ENCODE measurements at regions not wholly inside any gene's neighbourhood (a gene's known extent, or its start where the extent isn't known, plus 50 kb on each side); places are given as distances from the start of the nearest gene placed in this dataset.

DNA sequence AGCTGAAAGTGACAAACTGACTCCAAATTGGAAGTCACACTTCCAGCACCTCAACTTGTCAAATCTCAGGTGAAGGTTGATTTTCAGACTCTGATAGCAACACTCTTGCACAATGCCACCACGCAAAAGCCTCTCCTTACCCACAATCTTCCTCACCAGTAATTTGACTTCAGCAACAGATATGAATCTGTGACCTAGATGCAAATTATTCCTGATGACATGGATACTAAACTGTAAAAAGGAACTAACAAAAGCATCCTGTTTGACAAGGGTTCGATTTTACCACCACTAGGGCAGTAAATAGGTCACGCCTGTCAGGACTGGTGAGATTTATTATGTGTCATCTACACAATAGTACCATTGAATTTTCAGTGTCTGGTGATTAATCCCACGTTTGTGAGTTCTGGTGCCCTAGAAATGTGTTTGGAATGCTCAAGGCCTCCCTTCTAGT, 134.4 kb upstream of the COL21A1 start:
- H3K4me1 ChIP-seq (ENCODE audit: control insufficient read depth in 1 of 2, insufficient read depth in 2 of 2, low read length in 2 of 2): peaks cover 0 to 6% of the 10 kb centered on the region in 2 experiments; a peak in 1 of 4 replicates
- no peak for DNase-seq (ENCODE audit: low read depth, low spot score)
- H3K27ac ChIP-seq (ENCODE audit: low read depth, low read length): no peak overlapping the region

More for the DNA sequence above, 134.4 kb upstream of the COL21A1 start:
- no peaks in the 10 kb centered on the region for H3K27me3 ChIP-seq (ENCODE audit: insufficient read depth, low read length)
- H3K79me2 ChIP-seq (ENCODE audit: insufficient read depth, low read length): no peaks in the 10 kb centered on the region
- no peak overlapping the region for H3K4me2 ChIP-seq (ENCODE audit: low read length)
- ChIA-PET CTCF (no interaction called here), RAD21 (ENCODE audit: low non-redundant PET in 1 of 2, low total read pairs in 2 of 2, uncharacterized antibody in 2 of 2, unreplicated experiment in 2 of 2) (no interaction called here), POLR2A (interaction anchor here (1.1 kb wide), 1 partner anchor 71 kb away, joined by 3 read pairs; no protein-coding TSS in a partner anchor)
- ATAC-seq: no peak
- H3K36me3 ChIP-seq (ENCODE audit: control insufficient read depth in 1 of 2, insufficient read depth in 2 of 2, low read length in 2 of 2): no peaks in the 10 kb centered on the region
- H4K20me1 ChIP-seq (ENCODE audit: insufficient read depth): no peaks in the 10 kb centered on the region
- TF ChIP-seq SIN3A (IDR thresholded peaks at IDR 0.05; ENCODE audit: low read depth) (no peak), EZH2 (IDR thresholded peaks at IDR 0.05) (no peak), RAD21 (IDR thresholded peaks at IDR 0.05; ENCODE audit: low read depth) (no peak), ZNF274 (IDR thresholded peaks at IDR 0.05; ENCODE audit: low read depth, low read length) (no peak), JUND (IDR thresholded peaks at IDR 0.05) (no peak), ZFX (IDR thresholded peaks at IDR 0.05) (no peak), YY1 (IDR thresholded peaks at IDR 0.05; ENCODE audit: extremely low read depth, insufficient replicate concordance, low read depth, low read length) (no peak), EGR1 (IDR thresholded peaks at IDR 0.05; ENCODE audit: low read depth) (no peak), SP1 (IDR thresholded peaks at IDR 0.05; ENCODE audit: low read depth) (no peak), ELF1 (IDR thresholded peaks at IDR 0.05; ENCODE audit: borderline replicate concordance, low read depth) (no peak), POLR2AphosphoS5 (IDR thresholded peaks at IDR 0.05; ENCODE audit: low read depth, low read length) (no peak), FOSL1 (IDR thresholded peaks at IDR 0.05; ENCODE audit: low read depth) (no peak), SRF (IDR thresholded peaks at IDR 0.05; ENCODE audit: low read depth) (no peak), TCF7L2 (IDR thresholded peaks at IDR 0.05; ENCODE audit: borderline replicate concordance, extremely low read depth, insufficient read depth, insufficient read length) (no peak)
- TF ChIP-seq, protein P1, sequence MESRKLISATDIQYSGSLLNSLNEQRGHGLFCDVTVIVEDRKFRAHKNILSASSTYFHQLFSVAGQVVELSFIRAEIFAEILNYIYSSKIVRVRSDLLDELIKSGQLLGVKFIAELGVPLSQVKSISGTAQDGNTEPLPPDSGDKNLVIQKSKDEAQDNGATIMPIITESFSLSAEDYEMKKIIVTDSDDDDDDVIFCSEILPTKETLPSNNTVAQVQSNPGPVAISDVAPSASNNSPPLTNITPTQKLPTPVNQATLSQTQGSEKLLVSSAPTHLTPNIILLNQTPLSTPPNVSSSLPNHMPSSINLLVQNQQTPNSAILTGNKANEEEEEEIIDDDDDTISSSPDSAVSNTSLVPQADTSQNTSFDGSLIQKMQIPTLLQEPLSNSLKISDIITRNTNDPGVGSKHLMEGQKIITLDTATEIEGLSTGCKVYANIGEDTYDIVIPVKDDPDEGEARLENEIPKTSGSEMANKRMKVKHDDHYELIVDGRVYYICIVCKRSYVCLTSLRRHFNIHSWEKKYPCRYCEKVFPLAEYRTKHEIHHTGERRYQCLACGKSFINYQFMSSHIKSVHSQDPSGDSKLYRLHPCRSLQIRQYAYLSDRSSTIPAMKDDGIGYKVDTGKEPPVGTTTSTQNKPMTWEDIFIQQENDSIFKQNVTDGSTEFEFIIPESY (IDR thresholded peaks at IDR 0.05; ENCODE audit: extremely low read depth, insufficient replicate concordance, low read length): no peak
- TF ChIP-seq, protein P2, sequence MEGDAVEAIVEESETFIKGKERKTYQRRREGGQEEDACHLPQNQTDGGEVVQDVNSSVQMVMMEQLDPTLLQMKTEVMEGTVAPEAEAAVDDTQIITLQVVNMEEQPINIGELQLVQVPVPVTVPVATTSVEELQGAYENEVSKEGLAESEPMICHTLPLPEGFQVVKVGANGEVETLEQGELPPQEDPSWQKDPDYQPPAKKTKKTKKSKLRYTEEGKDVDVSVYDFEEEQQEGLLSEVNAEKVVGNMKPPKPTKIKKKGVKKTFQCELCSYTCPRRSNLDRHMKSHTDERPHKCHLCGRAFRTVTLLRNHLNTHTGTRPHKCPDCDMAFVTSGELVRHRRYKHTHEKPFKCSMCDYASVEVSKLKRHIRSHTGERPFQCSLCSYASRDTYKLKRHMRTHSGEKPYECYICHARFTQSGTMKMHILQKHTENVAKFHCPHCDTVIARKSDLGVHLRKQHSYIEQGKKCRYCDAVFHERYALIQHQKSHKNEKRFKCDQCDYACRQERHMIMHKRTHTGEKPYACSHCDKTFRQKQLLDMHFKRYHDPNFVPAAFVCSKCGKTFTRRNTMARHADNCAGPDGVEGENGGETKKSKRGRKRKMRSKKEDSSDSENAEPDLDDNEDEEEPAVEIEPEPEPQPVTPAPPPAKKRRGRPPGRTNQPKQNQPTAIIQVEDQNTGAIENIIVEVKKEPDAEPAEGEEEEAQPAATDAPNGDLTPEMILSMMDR (IDR thresholded peaks at IDR 0.05 in 2 of 3, conservative IDR thresholded peaks at IDR 0.05 in 1 of 3; ENCODE audit: borderline replicate concordance in 1 of 3, insufficient read depth in 1 of 3, low read depth in 2 of 3, low read length in 2 of 3): no peak
- H3K9me3 ChIP-seq (ENCODE audit: control insufficient read depth in 1 of 2, insufficient read depth in 1 of 2, low read depth in 1 of 2, low read length in 2 of 2): no peaks in the 10 kb centered on the region
- no peak overlapping the region for H3K9ac ChIP-seq (ENCODE audit: low read length)
- BruUV-seq (replicated peaks): no TSS peak
- H3K4me3 ChIP-seq (replicated peaks in 1 of 2; ENCODE audit: low read depth in 1 of 2, low read length in 2 of 2): no peak overlapping the region
- no peaks in the 10 kb centered on the region for H3K9me2 ChIP-seq (ENCODE audit: insufficient read depth)
- no peak overlapping the region for H2AFZ ChIP-seq (ENCODE audit: low read depth, low read length, poor library complexity, severe bottlenecking)
- intact Hi-C loops (cut with micrococcal nuclease): no loop called here

Data from HCT116 (cell line).